Transverse colon (tissue), 3 donors: ENCODE measurements at regions not wholly inside any gene's neighbourhood (a gene's known extent, or its start where the extent isn't known, plus 50 kb on each side); places are given as distances from the start of the nearest gene placed in this dataset.

Experiments
- CTCF ChIP-seq, 5 experiments: fragments of 200-600 bp in 3 of 5; fragments of 450-650 bp in 2 of 5; sonication (generic) in 3 of 5; IDR thresholded peaks; 1 replicate in 2 of 5; 2 replicates in 3 of 5; pipeline ENCODE4 v1.5.1; 2016 to 2017; ENCODE audit warnings: antibody characterized with exemption in 5 of 5, inconsistent platforms in 3 of 5, mild to moderate bottlenecking in 2 of 5, moderate library complexity in 1 of 5
- POLR2A ChIP-seq: fragments of 450-650 bp; IDR thresholded peaks from one replicate; pipeline ENCODE4 v1.6.1; 2016; ENCODE audit warnings: antibody characterized with exemption, mild to moderate bottlenecking, moderate library complexity

DNA sequence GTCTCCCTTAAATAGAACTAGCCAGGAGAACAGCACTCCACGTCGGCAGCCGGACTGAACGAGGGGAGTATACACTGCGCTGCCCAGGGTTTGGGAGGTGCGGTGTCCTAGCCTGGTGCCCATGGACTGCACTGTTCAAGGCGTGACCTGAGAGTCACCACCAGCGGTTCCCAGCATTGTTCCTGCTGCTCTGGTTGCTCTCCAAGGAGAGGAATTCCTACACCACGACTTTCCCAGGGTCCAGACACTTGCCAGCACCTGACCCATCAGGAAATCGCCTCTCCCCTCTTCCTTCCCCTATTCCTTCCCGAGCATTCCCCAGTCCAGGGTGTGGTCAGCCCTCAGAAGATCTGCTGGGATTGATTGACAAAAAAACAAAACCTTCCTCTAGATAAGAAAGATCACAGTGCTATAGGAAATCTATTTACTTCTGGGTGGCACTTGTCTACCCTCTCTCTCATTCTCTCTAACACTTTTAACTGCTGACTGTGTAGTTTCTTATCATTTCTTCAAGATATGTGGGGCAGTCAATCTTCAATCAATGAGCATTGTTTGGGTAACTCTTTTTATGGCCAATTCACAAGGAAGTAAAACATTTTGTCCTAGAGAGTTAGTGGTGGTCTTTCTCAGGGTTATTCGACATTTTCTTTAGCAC lies 297.8 kb upstream of the ACTBL2 start:
- TF ChIP-seq POLR2A (no peak), CTCF (IDR thresholded peaks at IDR 0.05) (no peak)
